ENCODE measurements at regions not wholly inside any gene's neighbourhood (a gene's known extent, or its start where the extent isn't known, plus 50 kb on each side); places are given as distances from the start of the nearest gene placed in this dataset.

DNA sequence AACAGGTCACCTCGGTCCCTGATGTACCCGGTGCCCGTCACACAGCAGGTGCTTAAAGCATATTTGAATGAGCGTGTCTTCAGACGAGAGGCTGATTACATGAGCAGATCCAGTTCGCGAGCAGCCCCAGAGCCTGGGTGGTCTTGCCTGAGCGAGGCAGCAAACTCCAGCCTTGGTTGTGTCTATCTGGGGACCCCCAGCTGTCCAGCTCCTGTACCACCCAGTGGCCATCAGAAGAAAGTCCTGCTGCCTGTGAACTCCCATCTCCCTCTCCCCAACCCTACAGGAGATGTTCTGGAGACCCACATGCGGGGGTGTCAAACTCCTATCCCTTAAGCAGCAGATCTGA is 174.2 kb downstream of the PHETA1 start:
- DNase-seq: no peak

- DNase-seq: no peak
Observed at GRCh38 chr12:111193977-111194702, 174.8 kb downstream of the PHETA1 start.

GRCh38 chr12:111193496-111193895 is 175.4 kb downstream of the PHETA1 start:
- no peak for DNase-seq

DNA sequence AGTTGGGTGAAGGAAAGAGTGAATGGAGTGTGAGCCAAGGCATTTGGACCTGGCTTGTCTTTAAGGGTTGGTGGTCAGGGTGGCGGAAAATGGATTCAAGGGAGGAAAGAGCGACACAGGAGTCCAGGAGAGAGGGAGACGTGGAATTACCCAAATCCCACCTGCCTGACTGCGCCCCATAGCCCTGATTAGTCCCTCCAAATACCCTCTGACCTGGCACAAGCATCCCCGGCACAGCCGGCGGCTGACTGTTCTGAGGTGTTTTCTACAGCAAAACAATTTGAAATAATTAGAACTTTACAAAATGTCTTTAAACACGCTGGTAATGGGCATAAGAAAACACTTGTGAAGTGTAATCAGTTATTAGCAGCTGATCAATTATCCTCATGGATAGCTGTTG is 175.8 kb downstream of the PHETA1 start:
- no peak for DNase-seq

DNA sequence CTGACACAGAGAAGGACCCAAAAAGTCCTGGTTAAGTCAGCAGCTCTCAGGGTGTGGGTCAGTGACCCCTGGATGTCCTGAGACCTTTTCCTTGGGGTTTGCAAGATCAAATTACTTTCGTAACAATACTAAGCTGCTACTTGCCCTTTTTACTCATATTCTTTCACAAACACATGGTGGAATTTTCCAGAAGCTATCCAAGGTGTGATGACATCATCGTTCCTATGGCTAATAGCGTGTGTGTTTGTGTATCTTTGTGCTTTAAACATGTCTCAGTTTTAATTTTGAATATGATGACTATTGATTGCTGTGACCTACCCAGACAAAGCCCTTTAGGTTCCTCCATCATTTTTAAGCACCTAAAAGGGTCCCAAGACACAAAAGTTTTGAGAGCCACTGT is 176.2 kb downstream of the PHETA1 start:
- DNase-seq: no peak

- no peak for DNase-seq
Observed at GRCh38 chr12:111190741-111191526, 178.0 kb downstream of the PHETA1 start.

DNA sequence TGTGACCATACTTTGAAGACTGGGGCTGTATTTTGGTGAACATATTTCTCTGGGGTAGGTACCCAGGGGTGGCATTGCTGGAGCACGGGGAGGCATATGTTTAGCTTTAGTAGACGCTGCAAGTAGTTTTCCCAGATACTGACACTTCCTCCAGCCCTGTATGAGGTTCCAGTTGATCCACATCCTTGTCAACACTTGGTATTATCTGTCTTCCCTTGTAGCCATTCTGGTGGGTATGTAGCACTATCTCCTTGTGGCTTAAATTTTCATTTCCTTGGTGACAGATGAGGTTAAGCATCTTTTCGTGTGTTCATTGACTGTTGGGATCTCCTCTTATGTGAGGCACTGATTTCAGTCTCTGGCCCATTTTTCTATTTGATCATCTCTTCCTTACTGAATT is 179.1 kb downstream of the PHETA1 start:
- no peak for DNase-seq

DNA sequence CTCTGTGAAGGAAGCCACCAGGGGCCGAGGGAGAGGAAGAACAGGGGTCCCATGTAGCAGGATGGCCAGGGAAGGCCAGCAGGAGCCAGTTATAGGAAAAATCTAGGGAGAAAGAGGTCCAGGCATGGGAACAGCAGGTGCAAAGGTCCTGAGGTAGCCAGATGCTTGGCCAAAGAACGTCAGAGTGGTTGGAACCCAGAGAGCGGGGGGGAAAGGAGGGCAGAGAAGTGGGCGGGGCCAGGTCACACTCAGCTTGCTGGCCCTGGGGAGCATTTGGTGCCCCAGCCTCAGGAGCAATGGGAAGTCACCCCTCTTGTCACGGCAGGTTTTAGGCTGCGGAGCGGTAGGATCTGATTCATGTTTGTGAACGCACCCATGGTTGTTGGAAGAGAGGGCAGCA is 180.5 kb downstream of the PHETA1 start:
- no peak for DNase-seq

- no peak for DNase-seq
Observed at GRCh38 chr12:111186347-111186746, 182.5 kb downstream of the PHETA1 start.

DNA sequence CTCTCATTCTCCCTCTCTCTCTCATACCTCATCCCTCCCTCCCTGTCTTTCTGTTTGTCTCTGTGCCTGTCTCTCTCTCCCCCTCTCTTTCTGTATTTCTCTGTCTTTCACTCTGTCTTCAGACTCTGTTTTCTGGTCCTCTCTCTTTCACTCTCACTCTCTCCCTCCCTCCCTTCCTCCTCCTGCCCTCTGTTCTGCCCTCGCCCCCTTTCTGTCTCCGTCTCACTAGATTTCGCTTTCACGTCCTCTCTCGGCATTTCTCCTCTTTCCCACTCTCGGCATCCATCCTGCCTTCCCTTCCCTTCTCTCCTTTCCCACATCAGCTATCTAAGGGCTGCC is 183.0 kb downstream of the PHETA1 start:
- no peak for DNase-seq

DNA sequence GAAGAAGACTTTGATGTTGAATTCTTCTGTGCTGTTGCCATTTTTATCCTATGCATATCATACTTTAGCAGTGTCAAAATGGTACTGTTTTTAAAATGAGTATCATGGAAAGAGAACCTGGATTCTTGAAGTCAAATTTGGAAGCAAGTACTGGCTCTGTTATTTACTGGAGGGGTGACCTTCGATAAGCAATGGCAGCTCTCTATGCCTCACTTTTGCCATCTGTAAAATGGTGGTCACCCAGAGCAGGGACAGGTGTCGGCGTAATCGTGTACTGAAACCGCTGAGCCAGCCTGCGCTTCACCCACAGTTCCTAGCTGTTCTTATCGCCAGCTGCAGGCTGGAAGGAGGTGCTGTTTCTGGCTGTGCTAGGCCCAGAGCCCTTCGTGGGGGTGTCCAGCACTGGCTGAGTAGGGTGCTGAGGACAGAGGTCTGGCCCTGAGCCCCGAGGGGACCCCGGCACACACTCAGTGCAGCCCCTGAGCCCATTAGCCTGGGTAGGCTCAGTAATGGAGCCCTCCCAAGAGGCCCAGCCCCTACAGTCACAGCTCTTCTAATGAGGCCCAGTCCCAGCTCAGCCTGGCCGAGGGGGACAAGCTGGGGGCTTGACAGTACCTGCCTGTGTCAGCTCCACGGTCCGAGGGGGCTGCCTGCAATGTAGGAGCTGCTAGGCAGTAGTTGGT is 183.5 kb downstream of the PHETA1 start:
- DNase-seq: no peak

GRCh38 chr12:111184161-111184560 is 184.7 kb downstream of the PHETA1 start:
- DNase-seq: no peak

- no peak for DNase-seq
Observed at GRCh38 chr12:111183094-111183493, 185.8 kb downstream of the PHETA1 start.

DNA sequence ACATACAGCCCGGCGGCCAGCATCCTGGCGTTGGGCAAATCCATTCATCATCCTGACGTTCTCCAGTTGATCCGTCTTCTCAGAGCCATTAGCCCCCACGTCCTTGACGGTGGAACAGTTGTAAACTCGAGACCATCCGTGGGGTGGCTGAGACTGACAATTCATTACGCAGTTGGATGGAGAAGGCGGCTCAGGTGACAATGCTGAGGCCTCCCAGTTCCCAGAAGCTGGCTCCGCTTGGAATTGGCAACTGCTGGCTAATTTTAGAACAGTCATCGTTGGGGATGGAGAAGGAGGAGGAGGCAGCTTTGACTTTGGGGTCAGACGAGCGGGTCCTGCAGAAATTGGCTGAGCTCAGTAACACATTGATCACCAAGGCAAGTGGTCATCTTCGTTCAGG is 186.5 kb downstream of the PHETA1 start:
- no peak for DNase-seq

DNA sequence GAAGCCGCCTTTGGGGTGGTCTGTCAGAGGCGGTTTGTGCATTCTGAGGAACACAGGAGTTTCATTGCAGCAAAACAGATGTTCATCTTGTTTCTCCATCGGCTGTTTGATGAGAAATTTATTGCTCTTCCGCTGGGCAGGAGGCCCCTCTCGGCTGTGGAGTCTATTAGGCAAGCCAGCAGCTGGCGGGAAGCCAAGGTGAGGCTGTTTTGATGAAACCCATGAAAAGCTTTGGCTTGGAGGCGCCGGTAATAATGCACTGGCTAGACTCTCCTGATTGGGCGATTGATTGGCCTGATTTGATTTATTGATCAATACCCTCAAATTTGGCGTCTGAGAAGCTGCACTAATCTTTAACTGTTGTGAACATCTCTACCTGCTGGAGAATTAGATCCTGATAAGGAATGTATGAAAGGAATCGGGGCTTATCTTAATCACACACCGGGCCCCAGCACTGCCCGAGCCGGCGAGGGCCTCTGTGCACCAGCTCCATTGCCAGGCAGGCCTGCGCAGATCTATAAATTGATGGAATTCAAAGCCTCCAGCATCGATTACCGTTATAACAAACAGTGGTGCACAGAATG is 187.7 kb downstream of the PHETA1 start:
- peak; percentile 73 to 91 for DNase-seq

- peak; percentile 5 to 60 for DNase-seq
Observed at GRCh38 chr12:111180426-111181142, 188.3 kb downstream of the PHETA1 start.

- DNase-seq: no peak
Observed at GRCh38 chr12:111178181-111179081, 190.5 kb downstream of the PHETA1 start.

GRCh38 chr12:111175396-111176094 is 193.3 kb downstream of the PHETA1 start:
- no peak for DNase-seq

GRCh38 chr12:111174961-111175345 is 193.9 kb downstream of the PHETA1 start:
- DNase-seq: no peak

- peak in 1 of 2 experiments; percentile 52 for DNase-seq
Observed at GRCh38 chr12:111174251-111174960, 194.5 kb downstream of the PHETA1 start.

GRCh38 chr12:111173836-111174235 is 195.1 kb downstream of the PHETA1 start:
- no peak for DNase-seq

Measured in NCI-H524 (cell line).